ENCODE measurements at regions not wholly inside any gene's neighbourhood (a gene's known extent, or its start where the extent isn't known, plus 50 kb on each side); places are given as distances from the start of the nearest gene placed in this dataset.

DNA sequence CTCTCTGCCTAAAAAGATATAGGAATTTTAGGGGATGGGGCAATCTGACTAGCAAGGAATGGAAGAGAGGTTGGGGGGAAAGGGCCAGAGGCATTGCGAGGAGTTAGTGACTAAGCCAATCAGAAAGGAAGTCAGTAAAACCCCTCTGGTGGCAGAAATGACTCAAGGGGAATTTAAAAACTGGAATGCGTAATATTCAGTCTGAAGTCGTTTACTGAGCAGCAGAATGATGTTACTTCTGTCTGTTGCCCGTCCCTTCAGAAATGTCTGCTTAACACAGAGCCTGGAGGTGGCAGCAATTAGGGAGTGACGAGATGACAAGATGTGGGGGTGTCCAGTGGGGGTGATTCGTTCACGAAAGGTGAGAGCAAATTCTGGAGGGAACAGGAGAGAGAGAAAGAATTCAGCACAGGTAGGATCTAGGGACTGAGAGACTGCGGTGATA, 107.7 kb upstream of the CLMP start:
- peak; percentile 77 for DNase-seq (ENCODE audit: low spot score)

DNA sequence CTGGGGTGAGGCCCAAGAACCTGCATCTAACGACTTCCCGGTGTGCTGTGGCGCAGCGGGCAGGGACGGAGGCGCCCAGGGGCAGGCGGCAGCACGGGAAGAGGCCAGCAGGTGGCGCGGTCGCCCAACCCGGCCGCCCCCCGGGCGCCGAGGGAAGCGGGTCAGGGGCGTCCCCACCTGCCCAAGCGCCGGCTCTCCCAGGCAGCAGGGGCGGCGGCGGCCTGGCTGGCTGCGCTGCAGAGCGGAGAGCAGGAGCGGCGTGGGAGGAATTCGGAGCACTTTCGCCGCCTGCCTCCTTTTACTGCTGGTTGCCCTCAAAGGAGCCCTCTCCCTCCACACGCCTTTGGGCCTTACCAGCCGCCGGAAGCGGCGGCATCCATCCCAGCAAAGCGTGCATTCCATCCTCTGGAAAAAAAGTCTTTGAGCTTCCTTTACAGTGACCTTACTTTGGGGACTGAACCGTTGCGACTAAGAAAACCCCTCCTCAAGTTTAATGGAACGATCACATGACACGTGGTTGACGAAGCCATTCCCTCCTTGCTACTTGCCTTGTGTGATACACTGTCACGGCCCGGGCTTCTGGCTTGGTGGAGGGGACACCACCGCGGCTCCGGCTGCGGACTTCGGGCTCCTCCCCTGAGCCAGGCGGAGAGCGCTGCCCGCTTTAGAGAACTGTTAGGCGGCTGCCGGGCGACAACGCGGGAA, 106.8 kb upstream of the CLMP start:
- DNase-seq (ENCODE audit: low spot score) = peak; percentile 91

DNA sequence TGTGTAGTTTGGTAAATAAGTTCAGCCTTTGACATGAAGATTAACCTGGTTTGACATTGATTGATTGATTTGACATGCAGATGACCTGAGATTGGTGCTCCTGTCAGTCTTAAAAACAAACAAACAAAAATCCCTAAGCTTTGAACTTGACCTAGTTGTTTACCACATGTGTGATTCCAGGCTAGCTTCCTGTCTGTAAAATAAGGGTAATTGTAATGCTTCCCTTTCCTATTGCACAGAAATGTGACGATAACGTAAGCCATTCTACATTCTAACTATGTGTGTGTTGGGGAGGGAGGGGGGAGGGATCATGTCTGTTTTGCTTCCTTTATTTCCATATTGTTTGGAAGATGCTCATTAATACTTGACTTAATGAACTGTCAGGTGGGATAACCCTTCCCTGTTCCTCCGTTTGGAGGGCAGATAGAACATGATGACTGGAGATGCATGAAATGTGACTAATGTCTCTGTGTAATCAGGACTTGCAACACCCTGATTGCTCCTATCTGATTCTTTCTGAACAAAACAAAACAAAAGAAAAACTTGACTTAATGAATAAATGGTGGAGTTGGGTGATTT, 106.1 kb upstream of the CLMP start:
- no peak for DNase-seq (ENCODE audit: low spot score)

DNA sequence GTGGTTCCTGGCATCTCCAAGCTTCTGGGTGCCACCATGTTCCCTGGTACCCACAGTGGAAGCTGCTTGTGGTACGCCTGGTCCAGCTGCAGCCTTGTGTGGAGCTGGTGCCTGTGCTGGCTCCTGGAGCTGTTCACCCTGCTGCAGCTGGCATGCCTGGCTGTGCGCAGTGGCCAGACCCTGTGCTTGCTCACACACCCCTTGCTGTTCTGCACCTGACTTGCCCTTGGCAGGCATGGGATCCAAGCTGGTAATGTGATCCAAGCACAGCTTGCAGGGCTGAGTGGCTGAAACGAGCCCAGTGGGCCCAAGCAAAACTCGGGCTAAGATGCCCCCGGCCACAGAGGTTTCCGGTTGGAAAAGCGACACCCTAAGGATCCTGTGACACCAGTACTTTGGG, 104.7 kb upstream of the CLMP start:
- no peak for DNase-seq (ENCODE audit: low spot score)

DNA sequence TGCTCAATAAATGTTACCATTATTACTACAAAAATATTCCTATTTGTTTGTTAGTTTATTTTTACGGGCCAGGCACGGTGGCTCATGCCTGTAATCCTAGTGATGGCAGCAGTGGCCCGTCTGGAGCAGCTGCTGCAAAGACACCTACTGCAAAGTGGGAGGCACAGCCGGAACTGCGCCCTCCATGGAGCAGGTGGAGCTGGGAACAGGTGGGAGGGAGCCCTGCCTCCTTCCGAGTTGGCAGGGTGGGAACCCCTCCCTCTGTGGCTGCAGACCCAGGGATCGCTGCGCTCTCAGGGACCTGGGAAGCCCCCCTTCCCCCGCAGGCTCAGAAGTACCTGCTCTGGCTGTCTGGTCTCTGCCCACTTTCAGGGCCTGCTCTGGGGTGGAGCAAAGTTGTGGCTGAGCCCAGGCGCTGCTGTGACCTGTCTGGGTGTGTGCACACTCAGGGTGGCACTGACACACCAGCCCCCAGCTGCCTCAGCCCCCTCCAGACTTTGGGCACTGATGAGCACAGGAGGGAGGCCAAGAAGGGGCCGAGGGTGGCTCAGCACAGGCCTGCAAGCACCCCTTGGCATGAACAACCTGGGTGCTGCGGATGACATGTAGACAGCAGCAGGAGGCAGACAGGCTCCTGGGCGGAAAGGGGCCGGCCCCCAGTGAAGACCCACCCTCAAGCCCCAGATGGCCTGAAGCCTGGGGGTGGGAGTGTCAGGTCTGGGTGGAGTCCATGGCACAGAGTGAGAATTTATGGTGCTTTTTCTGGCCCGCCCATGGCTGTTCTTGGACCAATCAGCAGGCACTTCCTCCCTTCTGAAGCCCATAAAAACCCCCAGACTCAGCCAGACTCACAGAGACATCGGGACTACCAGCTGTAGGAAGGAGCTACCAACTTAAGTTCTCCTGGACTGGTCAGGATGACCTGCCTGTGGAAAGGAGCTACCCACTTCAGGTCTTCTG, 103.7 kb upstream of the CLMP start:
- no peak for DNase-seq (ENCODE audit: low spot score)

DNA sequence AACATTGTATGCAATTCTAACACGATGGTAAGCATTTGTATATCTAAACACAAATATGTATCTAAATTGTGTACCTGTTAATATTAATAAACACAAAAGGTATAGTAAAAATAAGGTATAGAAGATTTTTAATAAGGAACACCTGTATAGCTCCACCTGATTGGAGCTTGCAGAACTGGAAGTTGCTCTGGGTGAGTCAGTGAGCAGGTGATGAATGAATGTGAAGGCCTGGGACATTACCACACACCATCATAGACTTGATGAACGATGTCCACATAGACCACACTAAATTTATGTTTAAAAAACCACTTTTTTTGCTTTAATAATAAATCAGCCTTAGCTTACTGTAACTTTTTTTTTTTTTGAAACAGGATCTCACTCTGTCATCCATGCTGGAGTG, 97.6 kb upstream of the CLMP start:
- DNase-seq (ENCODE audit: low spot score) = no peak

DNA sequence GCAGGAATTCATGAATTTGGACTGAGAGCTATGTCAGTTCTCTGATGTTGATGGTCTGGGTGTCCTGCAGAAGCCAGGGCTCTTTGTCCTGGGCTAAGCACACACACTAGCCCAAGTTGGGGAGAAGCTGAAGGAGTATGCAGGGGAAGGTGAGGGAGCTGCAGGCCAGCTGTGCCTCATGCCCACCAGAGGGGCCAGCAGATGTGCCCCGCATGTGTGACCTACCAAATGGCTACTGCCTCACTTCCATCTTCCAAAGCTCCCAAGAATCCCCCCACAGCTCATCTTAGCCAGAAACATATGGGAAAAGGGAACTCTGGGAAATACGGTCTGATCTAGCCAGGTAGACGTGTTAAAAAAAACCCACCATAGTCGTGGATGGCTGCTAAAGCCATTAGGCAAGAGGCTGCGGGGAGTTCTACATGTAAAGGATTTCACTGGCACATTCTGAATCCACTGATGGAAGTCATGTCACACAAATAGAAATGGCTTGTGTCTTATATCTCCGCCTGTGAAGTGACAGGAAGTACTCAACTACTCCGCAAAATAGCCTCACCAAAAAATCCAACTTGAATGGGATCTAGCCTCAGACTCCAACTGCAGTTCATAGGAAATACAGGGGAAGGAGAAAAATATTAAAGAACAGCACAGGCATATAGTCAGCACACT, 96.3 kb upstream of the CLMP start:
- DNase-seq (ENCODE audit: low spot score) = no peak

DNA sequence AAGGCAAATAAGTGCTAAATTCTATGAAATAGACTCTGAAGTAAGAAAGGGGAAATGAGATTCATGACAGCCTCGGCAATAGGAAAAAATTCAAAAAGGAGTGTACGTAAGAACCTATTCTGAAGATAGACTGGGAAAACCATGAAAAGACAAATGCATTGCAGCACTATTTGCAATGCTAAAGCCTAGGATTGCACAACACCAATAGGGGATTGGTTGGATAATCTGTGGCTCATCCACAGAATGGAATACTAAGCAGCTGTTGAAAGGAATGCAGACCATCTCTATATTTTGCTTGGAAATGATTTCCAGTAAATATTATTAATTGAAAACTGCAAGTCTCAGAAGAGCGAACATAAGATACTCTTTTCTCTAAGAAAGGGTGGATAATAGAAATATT, 91.7 kb upstream of the CLMP start:
- DNase-seq (ENCODE audit: low spot score) = peak; percentile 82

DNA sequence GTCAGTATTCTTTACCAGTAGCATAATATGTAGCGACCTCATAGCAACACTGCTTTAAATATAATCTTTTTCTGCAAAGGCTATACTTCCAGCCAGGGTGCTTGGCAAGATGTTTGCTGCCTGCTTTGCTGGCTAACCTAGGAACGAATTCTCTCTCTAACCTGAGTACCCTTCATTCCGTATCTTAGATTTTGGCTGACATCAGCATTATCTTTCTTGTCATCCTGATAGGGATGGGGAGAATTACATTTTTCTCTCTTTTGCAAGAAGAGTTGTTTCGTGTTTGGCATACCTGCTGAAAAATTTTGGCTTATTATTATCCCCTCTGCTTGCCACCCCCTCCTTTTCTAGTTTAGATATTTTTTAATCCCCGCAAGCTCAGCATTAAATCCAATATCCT, 91.2 kb upstream of the CLMP start:
- DNase-seq (ENCODE audit: low spot score) = no peak

DNA sequence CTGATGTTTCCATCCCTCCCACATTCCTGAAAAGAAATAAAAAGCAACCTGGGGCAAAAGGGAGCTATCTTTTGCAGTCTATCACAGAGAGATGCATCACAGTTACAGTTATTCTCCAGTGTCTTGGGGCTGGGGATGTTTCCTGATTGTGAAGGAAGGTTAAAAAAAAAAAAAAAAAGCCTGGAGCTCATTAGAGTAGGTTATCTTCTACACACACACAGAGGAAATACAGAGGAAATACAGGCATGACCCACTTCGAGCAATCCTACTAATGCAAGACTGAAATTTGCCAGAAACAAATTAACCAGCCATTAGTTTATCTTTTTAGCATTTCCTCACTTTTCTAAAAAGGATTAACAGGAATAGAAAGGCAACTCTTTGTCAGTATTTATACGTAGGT, 89.4 kb upstream of the CLMP start:
- no peak for DNase-seq (ENCODE audit: low spot score)

DNA sequence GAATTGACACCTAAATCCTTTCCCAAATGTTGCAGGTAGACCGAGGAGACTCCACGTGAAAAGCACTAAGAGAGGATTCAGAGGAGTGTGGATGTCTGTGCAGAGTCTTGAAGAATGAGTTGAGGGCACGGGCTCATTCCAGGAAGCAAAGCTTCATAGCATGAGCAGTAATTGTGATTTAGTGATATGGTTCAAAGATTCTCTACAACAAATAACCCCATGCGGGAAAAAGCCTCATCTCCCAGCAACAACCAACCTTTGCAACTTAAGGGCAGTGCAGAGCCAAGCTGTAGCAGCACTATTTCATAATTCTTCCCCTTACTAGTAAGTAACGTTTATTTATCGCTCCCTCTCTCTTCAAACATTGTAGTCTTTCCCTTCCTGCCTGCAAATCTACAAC, 87.5 kb upstream of the CLMP start:
- DNase-seq (ENCODE audit: low spot score) = no peak

DNA sequence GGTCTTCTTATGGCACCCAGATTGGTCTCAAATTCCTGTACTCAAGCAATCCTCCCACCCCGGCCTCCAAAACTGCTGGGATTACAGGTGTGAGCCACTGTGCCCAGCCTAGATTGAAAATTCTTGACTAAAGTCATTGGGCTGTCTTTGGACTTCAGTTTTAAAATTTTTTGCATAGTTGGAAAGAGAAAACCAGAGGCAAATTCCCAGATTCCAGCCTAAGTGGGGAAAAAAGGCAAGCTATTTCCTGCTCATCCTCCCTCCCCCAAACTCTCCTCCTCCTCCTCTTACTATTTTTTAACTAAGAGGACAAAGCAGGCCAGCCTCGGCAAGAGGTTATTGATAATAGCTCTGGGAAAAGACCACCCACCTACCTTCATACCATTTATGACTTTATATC, 78.6 kb upstream of the CLMP start:
- DNase-seq (ENCODE audit: low spot score) = peak; percentile 46

DNA sequence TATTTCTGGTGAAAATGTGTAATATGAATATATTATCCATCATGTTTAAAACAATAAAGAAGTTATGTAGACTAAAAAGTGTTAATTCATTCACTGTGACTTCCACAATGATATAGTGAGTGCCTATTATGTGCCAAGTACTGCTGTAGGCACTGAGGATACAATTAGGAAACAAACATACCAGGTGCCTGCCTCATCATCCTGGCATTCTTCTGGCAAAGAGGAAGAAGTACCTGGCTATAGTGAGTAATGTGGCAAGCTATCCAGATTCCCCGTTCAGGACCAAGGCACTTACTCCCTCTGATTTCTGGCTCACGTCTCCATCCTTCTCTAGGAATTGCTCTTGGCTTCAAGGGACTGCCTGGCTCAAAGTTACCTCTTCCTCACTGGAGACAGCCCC, 77.5 kb upstream of the CLMP start:
- no peak for DNase-seq (ENCODE audit: low spot score)

DNA sequence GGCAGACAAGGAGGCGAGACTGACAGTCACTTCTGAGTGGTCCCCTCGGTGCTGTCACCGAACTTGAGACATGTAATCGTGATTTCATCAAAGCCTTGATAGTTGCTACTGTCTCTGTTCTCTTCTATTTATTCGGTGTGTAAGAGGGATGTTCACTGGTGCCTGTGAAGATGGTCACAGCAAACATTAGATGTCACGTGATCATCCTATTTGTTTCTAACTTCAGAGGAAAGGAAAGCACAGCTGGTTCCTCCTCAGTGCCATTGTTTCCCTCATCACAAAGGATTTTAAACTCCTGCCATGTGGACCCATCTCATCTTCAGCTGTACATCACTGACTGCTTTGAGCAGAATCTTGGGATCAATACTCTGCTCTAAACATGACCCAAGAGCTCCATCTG, 73.1 kb upstream of the CLMP start:
- DNase-seq (ENCODE audit: low spot score) = no peak

DNA sequence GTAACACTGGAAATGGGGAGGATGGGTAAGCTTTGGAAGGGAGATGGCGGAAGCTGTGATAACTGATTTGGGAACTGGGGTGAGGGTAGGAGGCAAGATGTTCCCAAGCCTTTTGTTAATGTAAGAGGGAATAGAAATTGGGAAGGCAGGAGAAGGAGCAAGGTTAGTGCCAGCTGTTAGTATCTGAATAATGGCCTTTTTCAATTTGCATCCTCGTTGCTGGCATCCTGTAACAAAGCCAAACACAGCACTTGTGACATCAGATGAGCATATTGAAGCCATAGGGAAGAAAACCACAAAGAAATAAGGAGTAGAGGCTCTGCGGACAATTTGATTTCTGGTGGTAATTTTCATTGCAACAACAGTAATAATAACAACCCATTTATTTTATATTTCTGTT, 70.9 kb upstream of the CLMP start:
- DNase-seq (ENCODE audit: low spot score) = no peak

DNA sequence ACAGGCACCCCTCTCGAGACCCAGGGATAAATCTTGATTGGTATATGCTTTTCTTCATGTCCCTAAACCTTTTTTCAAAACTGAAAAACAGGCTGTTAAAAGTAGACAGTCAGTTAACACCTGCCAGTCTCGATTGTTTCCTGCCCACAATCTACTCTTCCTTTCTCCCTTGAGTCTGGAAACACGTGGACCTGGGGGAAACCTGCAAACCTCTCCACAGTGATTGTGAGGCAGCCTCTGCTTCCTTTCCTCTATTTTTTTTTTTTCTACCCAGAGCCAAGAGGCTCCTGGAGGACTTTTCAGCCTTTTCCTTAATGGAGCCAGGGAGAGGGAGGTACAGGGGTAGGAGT, 69.4 kb upstream of the CLMP start:
- DNase-seq (ENCODE audit: low spot score) = no peak

DNA sequence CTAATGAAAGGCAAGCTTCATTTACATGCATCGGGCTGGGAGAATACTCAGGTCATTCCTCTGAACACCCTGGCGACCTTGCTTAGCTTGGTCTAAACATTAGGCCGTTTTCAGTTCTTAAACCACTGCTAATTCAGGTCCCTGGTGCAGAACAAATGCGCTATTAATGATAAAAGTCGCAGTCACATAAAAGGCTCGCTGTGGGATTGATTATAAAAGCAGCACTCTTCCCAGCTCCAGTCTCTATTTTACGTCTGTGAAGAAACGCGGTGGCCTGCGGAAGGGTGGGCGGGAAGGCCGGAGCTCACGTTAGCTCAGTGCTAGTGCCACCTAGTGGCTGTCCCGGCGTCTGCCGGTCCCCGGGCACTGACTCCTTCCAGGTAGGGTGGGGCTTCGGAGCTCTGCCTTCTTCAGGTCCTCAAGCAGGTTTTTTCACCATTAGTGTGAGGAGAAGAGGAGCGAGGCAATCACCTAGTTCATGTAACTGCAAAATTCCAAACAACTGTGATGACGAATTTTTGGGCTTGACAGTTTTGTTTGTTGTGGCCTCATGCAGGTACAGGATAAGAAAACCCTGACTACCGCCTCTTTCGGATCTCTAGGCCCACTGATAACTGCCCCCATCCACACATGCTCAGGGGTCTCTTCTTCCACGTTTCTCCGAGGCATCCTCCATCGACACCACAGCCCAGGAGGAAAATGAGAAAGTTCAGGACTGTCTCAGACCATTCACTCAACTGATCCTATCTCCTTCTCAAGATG, 66.5 kb upstream of the CLMP start:
- DNase-seq (ENCODE audit: low spot score) = peak; percentile 89

DNA sequence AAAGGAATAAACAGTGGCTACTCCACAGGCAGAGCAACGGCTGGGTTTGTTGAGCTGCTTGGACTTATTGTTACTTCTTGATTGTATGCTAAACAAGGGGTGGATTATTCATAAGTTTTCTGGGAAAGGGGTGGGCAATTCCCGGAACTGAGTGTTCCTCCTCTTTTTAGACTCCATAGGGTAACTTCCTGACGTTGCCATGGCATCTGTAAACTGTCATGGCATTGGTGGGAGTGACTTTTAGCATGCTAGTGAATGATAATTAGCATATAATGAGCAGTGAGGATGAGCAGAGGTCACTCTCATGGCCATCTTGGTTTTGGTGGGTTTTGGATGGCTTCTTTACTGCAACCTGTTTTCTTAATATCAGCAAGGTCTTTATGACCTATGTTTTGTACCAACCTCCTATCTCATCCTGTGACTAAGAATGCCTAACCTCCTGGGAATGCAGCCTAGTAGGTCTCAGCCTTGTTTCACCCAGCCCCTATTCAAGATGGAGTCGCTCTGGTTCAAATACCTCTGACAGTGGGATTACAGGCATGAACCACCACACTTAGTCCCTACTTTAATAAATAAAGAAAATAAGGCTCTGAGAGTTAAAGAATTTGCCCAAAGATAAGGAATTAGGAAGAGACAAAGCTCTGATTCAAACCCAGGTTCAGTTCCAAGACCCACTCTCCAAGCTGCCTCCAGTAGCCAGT, 65.6 kb upstream of the CLMP start:
- no peak for DNase-seq (ENCODE audit: low spot score)

DNA sequence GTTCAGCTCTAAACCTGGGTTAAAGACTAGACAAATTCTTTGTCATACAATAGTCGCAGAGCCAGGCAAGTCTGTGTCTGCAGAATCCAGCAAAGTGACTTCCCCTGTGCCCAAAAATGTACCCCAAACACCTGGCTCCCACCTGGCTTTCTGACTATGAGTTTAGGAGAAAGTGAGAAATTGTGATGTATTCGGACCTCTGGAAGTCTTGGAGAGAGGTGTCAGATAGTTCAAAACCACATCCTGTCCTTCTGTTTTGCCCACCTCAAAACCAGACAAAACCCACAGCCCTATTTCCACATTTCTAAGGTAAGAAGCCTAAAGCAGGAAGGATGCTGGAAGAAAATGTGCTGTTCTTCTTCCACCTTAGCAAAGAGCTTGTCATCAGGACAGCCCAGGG, 63.8 kb upstream of the CLMP start:
- no peak for DNase-seq (ENCODE audit: low spot score)

DNA sequence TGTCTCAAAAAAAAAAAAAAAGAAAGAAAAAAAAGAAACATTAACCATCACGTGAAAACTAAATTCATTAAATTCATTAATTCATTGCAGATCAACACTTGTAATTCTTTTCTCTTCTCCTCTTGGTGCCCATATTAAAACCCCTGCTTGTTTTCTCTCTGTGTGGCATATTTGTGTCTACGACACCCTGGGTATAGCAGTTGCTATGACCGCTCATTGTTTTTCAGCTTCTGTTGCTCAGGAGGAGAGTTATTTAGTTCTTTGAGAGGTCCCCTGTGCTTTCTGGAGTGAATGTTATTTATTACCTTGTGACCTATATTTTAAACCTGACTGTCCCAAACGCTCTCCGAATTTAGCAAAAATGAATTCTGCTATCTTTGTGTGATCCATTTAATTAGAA, 62.3 kb upstream of the CLMP start:
- DNase-seq (ENCODE audit: low spot score) = no peak

DNA sequence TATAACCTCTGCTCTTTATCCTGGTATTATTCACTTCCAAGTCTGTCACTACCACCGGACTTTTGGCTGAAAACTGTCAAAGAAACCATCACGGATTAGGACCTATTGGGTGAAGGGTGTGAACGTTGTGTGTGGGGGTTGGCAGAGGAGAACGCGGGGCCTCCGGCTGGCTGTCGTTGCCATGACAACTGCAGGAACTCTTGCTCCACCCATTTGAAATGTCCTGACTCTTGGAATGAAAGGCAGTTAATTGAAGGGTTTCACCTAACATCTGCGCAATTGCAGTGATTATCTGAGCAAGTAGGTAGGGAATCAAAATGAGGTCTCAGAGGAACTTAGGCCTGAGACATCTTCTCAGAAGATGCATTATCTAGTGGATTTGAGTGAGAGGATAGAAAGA, 60.9 kb upstream of the CLMP start:
- DNase-seq (ENCODE audit: low spot score) = no peak
